DMS114 treated with DMSO at 0.1 percent for 48 hours (cell line): ENCODE measurements at regions not wholly inside any gene's neighbourhood (a gene's known extent, or its start where the extent isn't known, plus 50 kb on each side); places are given as distances from the start of the nearest gene placed in this dataset.
"Not testable (repeated sequence)": the region's sequence is repeated elsewhere in the genome, so short reads cannot be mapped to it uniquely, and the experiment has no call there.

Experiments
- DNase-seq: peaks from one replicate; lab custom pipeline; 2025; ENCODE audit not compliant: unreplicated experiment; lab: John Stamatoyannopoulos, UW

DNA sequence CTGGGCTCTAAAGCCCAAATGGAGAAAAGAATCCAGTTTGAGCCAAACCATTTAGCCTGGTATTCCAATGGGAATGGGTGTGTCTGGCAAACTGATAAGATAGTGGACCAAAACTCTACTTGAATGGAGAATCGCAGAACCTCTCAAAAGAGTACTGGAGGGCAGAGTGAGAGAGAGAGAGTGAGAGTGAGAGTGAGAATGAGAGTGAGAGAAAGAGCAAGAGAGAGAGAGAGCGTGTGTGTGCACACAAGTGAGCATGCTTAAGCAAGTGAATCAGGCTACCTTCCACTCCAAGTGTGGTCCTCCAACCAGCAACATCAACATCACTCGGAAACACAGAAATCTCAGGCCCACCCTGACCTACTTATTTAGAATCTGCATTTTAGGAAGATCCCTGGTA lies 58.8 kb downstream of the UQCRFS1 start:
- DNase-seq = no peak

DNA sequence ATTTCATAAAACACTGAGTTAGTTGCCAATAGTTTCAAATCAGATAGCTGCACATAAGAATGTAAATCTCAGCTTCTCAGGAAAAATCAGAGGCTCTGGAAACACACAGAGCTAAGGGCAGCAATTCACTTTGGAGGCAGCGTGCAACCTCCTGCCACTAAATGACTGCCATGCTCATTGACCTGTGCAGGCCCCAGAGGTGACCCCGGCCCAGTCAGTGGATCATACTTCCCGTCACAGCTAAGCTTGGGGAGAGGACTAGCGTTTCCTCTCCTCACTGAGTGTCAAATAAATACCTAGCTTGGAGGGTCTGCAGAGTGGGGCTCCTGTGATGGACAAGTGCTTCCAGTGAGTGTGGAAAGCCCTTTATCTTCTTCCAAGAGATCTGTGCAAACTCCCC lies 67.2 kb downstream of the UQCRFS1 start:
- no peak for DNase-seq

DNA sequence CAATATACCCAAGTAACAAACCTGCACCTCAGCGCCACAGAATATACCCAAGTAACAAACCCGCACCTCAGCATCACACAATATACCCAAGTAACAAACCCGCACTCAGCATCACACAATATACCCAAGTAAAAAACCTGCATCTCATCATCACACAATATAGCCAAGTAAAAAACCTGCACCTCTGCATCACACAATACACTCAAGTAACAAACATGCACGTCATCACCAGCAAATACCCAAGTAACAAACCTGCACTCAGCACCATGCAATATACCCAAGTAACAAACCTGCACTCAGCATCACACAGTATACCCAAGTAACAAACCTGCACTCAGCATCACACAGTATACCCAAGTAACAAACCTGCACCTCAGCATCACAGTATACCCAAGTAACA lies 69.8 kb downstream of the UQCRFS1 start:
- no peak for DNase-seq

DNA sequence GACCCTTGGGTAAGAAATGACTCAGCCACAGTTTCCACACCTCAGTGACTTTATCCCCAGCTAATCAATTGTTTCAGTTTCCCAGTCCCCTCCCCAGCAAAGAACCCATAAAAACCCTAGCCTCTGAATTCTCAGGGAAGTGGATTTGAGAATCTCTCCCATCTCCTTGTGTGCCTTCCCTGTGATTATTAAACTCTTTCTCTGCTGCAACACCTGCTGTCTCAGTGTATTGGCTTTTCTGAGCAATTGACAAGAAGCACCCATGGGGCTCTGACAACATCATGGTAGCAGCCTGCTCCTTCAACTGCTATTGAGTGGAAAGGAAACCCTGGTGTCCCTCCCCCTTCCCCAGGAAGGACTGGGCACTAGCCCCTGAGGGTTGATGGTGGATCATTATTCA lies 73.7 kb downstream of the UQCRFS1 start:
- no peak for DNase-seq

DNA sequence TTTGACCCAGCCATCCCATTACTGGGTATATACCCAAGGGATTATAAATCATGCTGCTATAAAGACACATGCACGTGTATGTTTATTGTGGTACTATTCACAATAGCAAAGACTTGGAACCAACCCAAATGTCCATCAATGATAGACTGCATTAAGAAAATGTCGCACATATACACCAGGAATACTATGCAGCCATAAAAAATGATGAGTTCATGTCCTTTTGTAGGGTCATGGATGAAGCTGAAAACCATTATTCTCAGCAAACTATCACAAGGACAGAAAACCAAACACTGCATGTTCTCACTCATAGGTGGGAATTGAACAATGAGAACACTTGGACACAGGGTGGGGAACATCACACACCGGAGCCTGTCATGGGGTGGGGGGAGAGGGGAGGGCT lies 74.7 kb downstream of the UQCRFS1 start:
- not testable (repeated sequence) for DNase-seq

DNA sequence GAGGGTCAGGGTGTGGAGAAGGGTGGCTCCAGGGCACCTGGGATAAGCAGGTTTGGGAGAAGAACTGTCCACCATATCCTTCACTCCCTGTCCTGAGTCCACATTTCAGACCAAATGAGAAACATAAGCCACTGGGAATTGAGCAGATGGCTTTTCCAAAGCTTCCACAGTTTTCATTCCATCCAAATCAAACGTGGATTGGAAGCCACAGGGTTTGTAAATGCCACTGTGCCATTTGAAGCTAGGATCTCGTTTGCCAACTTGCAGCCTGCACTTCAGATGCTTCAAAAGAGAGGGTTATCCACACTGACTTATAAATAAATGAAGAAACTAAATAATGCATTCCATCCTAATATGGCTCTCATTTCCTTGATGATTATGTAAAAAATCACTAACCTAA lies 81.5 kb downstream of the UQCRFS1 start:
- no peak for DNase-seq

DNA sequence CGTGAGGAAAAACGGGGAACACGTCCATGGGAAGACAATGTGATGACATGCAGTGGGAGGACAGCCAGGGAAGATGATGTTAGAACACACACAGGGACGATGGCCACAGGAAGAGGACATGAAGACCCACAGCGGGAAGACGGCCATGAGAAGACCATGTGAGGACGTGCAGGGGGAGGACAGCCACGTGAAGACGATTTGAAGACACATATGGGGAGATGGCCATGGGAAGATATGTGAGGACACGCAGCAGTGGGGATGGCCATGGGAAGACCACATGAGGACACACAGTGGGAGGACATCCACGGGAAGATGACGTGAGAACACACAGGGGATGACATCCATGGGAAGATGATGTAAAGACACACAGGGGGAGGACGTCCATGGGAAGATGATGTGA lies 83.8 kb downstream of the UQCRFS1 start:
- no peak for DNase-seq

DNA sequence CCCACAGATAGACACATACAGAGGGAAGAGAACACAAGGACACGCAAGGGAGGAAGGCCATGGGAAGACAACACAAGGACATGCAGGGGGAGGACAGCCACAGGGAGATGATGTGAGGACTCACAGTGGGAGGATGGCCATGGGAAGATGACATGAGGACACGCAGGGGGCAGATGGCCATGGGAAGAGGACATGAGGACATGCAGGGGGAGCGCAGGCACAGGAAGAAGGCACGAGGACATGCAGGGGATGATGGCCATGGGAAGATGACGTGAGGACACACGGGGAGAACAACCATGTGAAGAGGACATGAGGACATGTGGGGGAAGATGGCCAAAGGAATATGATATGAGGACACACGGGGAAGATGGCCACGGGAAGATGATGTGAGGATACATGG lies 84.7 kb downstream of the UQCRFS1 start:
- DNase-seq = no peak

DNA sequence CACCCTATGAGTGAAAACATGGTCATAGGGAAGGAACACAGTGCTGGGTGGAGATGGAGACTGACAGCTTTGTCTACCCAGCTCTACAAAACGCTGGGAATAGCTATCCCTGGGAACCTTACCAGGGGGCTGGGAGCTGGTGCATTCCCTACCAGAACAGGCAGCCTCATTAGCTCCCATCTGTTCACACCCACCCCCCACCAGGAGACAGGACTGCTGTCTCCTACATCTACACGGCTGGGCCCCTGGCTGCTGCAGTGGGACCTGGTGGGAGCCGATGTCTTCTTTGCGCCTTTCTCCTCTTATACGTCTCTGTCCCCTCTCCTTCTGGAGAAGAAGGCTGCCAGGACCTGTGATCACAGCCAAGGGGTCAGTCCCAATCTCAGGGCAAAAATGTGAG lies 90.8 kb downstream of the UQCRFS1 start:
- no peak for DNase-seq

DNA sequence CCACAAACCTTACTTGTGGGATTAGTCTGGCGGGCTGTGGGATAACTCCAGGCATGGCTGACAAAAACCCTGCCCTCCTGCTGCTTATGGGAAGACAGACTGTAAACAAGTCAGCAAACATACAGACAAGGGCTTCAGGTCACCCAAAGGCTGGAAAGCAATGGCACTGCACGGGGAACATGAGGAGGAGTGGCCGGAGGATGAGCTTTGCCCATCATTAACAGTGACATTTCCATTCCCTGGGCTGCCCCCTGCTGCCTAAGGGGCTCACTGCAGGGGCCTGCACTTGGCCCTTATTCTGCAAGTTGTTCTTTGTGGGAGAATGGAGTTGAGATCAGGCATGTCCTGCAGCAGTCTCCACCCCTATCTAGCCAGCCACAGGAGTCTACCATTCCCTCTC lies 91.3 kb downstream of the UQCRFS1 start:
- no peak for DNase-seq

DNA sequence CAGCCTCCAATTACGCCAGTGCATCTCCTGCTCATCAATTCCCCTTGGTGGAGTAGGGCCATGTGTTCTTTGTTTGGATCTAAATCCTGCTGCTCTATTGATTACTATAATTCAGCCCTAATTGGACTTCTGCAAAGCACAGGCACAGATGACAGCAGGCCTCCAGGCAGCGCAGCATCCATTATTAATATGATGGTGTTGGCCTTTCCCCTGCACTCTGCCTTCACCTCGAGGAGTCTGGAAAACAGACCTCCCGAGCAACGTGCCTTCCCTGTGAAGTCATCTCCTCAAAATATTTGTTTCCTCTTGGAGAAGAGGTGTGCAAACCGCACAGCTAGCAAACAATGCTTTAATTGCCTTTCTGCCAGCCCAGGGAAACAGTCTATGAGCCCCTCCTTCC lies 92.5 kb downstream of the UQCRFS1 start:
- no peak for DNase-seq

DNA sequence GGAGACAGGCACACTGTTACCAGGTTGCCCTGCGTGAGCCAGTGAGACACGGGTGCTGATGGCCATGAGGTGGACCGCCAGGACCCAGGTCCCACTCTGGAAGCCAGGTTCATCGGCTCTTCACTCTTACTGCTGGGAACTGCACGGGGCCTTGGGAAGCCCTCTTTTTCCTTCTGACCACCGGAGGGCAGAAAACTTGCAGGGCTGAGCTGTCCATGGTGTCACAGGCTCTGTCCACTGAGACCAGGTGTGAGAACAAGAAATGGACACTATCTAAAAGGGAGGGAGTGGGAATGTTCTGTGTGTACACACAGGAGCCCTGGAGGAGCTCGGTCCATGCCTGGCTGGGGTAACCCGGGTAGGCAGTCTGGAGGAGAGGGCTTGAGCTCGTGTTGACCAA lies 93.4 kb downstream of the UQCRFS1 start:
- DNase-seq = no peak

DNA sequence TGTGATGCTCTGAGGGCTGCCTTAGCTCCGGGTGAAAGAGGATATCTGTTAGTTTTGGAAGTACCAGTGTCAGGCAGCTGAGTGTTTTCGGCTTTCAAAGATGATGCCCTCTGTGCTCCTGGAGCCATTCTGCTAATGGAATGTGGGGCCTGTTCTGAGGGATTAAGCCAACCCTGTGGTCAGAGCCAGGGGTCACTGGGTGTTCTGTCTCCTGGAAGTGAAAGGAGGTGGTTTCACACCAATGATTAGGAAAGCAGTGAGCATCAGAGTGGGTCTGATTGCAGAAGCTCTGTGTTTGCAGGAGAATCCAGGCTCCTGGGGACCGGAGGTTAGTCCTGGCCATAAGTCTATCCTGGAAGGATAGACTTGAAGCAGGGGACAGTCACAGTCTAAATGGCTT lies 94.6 kb downstream of the UQCRFS1 start:
- no peak for DNase-seq

DNA sequence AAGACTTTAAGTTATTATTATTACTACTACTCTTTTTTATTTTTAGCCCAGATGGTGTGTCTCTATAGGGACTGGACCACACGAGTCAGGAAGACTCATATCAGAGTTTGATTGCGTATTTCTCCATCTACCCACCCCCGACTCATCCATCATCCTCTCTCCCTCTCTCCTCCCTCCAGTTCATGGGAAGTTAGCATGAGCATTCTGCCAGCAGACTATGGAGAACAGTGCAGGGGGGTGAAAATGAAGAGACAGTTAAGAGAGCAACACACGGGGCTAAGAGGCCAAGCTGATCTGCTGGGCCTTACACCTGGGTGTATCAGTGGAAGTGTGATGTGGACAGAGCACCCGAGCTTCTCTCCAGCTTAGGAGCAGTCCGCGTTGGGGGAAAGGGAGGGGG lies 95.0 kb downstream of the UQCRFS1 start:
- DNase-seq = no peak

DNA sequence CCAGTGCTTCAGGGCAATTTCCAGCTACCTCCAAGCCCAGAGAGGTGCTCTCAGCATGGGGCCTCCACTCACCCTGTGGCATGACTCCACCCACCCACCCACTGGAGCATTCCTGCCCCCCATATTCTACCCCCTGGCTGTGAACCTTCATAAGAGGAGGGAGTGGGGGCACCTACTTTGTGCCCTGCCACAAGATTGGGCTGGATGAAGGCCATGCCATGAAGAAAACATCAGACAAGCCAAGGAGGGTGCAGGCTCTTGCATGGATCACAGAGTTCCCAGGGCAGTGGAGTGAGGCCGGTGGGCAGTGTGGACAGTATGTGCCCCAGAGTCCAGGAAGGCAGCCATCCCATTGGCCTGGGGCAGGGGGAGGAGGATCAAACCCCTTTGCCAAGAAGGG lies 97.8 kb downstream of the UQCRFS1 start:
- no peak for DNase-seq

DNA sequence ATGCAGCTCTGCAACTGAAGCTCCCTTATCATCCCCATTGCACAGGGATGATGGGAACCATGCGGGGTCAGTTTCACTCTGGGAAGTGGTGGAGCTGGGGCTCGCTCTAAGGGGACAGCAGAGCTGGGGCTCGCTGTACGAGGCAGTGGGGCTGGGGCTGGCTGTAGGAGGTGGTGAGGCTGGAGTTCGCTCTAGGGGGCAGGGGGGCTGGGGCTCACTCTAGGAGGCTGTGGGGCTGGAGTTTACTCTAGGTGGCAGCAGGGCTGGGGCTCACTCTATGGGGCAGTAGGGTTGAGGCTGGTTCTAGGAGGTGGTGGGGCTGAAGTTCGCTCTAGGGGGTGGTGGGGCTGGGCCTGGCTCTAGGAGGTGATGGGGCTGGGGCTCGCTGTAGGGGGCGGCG lies 99.1 kb downstream of the UQCRFS1 start:
- no peak for DNase-seq

DNA sequence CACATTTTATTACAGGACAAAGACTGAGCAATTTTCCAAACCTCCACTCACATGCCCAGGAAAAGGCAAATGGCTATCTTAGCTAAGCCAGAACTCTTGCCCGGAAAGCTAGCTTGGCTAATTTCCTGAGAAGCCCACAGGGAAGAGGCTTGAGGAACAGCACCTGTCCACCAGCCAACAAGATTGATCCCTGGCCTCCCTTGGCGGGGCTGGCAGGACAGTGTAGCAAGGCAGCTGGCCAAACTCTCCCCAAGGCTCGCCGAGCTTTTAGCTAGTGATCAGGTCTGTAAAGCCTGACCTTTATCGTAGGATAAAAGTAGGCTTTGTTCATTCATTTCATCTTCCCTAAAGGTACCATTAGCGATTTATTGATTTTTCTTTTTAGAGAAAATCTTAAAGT lies 101.4 kb downstream of the UQCRFS1 start:
- DNase-seq = no peak

DNA sequence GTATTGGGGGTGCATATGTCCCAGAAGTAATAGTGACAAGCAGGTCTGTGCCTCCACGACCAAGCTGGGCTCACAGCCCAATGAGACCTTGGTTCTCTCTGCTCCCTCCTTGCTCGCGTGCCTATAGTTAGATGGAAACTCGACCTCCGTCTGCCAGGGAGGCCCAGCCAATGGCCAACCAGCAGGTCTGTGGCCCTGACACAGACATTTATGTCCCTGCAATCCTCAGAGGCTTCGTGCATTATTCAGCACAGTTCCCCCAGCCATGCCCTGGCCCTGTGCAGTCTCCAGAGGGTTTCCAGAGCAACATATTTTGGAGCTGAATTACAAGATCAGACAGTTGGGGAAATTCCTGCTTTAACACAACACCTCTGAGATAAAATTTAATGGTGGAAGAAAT lies 105.1 kb downstream of the UQCRFS1 start:
- DNase-seq = no peak

DNA sequence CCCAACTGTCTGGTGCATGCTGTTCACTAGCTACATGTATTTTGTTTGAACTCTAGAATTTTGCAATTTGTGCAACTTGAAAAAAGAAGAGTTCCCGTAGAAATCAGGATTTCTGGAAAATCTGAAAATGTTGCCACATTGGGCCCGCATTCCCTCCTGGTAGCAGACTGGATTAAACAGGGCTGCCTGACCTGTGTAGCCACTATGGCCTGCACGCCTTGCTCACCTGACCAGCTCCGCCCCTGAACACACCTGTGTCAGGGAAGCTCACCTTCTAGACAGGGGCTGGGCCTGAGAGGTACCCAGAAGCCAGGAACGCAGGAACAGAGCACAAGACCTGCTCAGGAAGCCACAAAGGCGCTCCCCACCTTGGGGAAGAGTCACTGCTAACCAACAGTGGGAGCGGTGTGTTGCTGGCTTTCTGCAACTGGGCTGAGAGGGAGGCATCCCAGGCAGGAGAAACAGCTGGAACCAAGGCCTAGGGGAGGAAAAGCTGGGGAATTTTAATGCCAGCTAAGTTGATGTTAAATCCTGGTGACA lies 106.5 kb downstream of the UQCRFS1 start:
- no peak for DNase-seq

DNA sequence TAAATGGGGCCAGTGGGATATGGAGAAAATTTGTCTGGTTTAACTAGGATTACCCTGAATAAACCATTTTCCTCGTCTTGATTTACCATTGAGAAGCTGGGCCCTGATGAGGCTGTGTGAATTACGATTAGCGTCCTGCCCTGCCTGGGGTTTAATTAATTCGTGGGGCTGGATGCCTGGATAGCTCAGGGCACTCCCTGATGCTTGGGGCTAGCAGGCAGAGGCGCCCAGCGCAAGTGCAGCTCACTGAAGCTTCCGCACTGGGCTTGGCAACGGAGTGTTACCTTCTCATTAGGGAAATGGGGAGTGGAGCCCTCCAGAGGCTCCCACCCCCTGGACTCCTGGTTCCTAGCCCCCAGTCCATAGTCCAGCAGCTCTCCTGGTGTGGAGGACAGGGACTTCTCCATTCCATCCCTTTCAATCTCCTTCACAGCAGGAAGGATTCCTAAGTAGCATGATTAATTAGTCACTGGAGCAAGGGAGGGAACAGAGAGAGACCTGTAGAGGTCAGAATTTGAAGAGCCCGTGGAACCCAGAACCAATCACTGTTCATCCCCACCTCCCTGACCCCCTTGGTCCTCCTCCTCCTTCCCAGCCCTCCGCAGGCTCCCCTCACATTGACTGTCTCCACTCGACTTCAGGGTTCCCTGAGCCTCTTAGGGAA lies 107.2 kb downstream of the UQCRFS1 start:
- no peak for DNase-seq

DNA sequence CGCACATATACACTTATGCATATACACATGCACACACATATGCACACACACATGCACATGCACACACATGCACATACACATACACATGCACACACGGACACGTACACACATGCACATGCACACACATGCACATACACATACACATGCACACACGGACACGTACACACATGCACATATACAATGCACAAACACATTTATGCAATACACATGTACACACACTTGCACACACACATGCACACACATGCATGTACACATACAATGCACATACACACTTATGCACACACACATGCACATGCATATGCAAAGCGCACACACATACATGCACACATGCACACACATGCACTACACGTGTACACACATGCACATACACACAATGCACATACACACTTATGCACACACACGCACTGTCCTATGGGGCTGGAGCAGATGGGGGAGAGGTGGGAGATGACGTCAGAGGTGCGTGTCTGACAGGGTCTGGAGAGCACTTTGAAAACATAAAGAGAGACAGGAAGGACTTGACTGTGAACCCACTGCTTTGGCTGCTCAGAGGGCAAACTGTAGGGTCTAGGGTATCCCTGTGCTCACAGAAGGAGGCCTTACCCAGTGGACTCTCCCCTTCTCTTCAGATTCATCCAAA lies 108.2 kb downstream of the UQCRFS1 start:
- DNase-seq = no peak

DNA sequence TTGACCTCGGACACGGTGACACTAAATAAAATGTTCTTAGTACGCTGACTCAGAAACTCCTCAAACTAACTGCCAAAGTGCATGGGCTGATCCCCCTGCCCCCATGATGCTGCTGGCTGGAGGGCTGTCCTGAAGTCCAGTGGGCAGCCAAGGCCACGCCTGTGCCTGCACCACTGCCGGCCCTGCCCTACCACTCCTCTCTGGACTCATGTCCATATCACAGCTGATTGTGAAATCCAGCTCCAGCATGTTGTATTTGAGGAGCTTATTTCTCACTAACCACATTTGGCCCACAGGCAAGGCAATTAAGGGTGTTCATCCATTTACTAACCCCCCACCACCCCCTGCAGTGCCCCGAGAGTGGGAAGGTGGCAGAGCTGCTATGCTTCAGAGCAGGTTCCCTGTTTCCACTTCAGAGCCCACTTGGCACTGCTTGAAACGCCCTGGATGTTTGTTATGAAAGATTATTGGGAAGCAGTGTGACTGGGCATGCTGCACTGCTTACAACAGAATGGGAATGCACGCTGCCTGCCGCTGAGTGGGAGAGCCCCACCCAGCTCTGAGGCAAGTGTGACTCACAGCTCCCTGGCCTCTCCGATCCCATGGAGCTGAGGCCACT lies 114.0 kb downstream of the UQCRFS1 start:
- DNase-seq = no peak

DNA sequence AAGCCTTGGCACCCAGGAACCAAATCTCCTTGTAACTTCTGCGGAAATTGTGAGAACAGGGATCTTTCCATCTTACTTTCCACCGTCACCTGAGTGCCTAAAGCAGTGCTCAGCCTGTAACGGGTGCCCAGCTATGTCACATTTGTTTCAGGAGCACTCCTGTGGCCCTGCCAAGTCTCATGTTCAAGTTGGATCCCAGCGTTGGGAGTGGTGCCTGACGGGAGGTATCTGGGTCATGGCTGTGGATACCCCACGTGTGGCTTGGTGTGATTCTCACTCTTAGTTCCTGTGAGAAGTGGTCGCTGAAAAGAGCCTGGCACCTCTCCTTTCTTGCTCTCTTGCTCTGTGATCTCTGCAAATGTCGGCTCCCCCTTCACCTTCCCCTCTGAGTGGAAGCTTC lies 114.9 kb downstream of the UQCRFS1 start:
- no peak for DNase-seq
